DND-41 (cell line): ENCODE measurements at regions not wholly inside any gene's neighbourhood (a gene's known extent, or its start where the extent isn't known, plus 50 kb on each side); places are given as distances from the start of the nearest gene placed in this dataset.

ENCODE experiments used
- EZH2 ChIP-seq: IDR thresholded peaks from 3 replicates; pipeline ENCODE4 v1.6.1; 2012; ENCODE audit warnings: borderline replicate concordance, low read depth, mild to moderate bottlenecking, moderate library complexity, low read length, inconsistent platforms; ENCODE audit not compliant: severe bottlenecking
- TF ChIP-seq, protein P1 (sequence below): IDR thresholded peaks from 2 replicates; pipeline ENCODE4 v1.5.1; 2012; ENCODE audit warnings: borderline replicate concordance, low read length, moderate library complexity, mild to moderate bottlenecking; ENCODE audit not compliant: poor library complexity, severe bottlenecking; ENCODE audit errors: extremely low read depth

DNA sequence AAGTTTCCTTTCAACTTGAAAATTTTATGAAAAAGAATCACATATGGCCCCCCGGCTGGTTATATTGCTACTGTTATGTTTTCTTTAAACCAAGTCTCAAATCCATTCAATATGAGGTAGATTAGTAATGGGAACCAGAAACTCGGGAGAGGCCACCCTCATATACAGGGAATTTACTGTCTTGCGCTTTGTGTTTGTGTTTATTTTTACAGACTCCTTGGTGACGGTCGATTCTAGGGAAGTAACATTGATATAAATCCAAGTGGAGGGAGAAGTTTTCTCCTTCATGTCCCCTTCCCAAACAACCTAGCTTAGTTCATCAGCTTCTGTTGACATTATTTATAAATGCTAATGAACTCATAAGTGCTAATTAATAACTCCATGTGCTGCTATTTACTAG, 163.5 kb upstream of the LMO4 start:
- no peak for TF ChIP-seq EZH2
- TF ChIP-seq, protein P1, sequence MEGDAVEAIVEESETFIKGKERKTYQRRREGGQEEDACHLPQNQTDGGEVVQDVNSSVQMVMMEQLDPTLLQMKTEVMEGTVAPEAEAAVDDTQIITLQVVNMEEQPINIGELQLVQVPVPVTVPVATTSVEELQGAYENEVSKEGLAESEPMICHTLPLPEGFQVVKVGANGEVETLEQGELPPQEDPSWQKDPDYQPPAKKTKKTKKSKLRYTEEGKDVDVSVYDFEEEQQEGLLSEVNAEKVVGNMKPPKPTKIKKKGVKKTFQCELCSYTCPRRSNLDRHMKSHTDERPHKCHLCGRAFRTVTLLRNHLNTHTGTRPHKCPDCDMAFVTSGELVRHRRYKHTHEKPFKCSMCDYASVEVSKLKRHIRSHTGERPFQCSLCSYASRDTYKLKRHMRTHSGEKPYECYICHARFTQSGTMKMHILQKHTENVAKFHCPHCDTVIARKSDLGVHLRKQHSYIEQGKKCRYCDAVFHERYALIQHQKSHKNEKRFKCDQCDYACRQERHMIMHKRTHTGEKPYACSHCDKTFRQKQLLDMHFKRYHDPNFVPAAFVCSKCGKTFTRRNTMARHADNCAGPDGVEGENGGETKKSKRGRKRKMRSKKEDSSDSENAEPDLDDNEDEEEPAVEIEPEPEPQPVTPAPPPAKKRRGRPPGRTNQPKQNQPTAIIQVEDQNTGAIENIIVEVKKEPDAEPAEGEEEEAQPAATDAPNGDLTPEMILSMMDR = no peak
